GM19467 (cell line): ENCODE measurements at regions not wholly inside any gene's neighbourhood (a gene's known extent, or its start where the extent isn't known, plus 50 kb on each side); places are given as distances from the start of the nearest gene placed in this dataset.

Experiments used
- ATAC-seq: cut with Tn5 transposase; IDR thresholded peaks from one replicate; pipeline ENCODE4 v1.9.1; 2021; ENCODE audit warnings: mild to moderate bottlenecking, moderate library complexity; ENCODE audit not compliant: unreplicated experiment

GRCh38 chr6:121810158-121811032 is 374.9 kb downstream of the GJA1 start:
- no peak for ATAC-seq

- no peak for ATAC-seq
Observed at GRCh38 chr6:121811106-121811505, 375.7 kb downstream of the GJA1 start.

- ATAC-seq: no peak
Observed at GRCh38 chr6:121816361-121816760, 380.9 kb downstream of the GJA1 start.

DNA sequence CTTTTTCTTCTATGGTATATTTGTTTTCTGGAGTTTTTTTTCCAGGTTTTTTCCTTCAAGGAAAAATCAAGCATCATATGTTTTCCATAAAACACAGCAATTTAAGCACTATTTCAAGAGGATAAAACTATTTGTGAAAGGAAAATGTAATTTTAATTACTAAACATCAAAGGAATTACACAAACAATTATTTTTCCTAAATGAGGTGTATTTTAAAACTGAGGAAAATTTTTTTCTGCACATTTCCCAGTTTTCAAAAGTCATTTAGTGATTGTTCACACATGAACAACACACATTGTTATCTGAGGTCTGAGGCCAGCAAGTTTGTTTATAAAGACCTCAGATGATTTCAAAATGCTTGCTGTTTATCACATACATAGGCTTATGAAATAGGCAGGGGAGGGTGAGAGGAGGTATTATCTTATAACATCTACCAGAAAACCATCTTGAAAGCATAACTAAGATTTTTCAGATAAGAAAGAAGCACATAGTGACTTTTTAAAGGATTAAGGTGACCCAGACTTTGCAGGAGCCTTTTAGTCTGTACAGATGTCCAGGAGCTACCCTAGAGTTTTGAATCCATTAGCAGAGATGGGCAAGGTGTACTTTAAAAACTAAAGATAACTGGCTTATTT is 381.6 kb downstream of the GJA1 start:
- ATAC-seq: no peak

GRCh38 chr6:121823437-121823851 is 388.0 kb downstream of the GJA1 start:
- no peak for ATAC-seq

GRCh38 chr6:121826156-121826810 is 390.8 kb downstream of the GJA1 start:
- no peak for ATAC-seq

GRCh38 chr6:121828146-121828886 is 392.9 kb downstream of the GJA1 start:
- ATAC-seq: no peak

DNA sequence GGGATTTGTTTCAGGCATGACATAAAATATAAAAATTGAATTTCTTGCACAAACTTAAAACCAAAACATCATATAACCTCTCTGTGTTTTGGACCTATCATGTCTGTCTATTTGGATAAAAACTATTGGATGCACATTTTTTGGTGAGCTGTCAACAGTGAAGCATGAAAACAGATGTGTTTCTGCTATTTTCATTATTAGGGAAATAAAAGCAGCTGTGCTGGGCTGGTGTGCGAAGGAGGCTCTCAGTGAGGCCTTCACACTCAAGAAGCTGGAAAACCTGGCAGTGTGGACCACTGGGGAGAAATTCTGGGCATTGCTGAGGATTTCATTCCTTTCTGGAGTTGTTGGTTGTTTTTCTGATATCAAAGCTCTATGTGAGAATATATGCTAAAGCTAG is 395.3 kb downstream of the GJA1 start:
- no peak for ATAC-seq

DNA sequence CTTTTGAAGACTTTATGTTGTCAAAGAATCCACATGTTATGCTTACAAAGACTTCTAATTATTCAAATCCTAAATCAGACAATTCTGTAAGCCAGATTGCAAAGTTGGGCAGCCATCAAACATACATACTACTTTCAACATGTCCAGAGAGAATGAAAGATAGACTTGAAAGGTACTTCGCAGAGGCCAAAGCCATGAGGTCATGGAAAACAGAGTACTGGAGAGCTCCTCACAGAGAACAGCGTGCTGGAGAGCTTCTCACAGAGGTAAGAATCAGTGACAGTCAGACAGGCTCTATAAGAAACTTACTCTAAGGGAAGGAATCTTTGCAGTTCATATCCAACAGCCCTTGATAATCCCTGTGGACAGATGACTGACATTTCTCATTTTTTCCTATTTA is 400.2 kb downstream of the GJA1 start:
- no peak for ATAC-seq

DNA sequence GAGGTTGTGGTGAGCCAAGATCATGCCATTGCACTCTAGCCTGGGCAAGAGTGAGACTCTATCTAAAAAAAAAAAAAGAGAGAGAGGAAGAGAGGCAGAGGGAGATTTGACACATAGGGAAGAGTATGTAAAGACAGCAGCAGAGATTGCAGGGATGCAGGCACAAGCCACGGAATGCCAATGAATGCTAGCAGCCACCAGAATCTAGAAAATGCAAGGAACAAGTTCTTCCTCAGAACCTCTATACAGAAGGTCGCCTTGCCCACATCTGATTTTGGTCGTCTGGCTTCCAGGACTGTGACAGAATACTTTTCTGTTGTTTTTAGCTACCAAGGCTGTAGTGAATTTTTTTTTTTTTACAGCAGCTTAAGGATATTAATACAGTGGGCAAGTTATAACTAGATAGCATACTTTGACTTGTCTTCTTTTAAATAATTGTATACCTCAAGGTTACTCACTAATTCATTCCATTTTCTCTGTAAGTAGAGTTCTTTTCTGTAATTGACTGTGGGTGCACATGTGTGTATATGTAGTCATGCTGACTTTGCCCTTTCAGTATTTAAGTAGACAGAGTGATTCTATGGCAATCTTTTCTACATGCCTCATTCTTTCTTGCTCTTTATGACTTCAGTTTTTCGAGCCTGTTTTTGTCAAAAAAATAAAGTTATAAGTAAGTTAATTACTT is 402.2 kb downstream of the GJA1 start:
- ATAC-seq: no peak

DNA sequence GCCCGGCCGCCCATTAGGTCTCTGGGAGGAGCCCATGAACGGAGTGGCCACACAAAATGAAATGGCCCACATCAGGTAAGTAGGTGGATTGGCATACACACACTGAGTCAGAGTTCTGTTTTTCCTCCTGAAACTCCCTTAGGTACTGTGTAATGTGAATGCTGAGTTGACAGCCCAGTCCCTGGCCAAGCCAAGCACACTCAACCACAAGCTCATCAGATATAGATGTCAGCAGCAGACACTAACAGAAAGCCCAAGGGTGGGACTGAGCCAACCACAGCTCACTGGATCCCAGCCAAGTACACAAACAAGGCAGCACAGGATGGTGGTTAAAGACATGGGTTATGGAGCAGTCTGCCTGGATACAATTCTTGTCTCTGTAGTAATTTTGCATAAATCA is 403.4 kb downstream of the GJA1 start:
- no peak for ATAC-seq

DNA sequence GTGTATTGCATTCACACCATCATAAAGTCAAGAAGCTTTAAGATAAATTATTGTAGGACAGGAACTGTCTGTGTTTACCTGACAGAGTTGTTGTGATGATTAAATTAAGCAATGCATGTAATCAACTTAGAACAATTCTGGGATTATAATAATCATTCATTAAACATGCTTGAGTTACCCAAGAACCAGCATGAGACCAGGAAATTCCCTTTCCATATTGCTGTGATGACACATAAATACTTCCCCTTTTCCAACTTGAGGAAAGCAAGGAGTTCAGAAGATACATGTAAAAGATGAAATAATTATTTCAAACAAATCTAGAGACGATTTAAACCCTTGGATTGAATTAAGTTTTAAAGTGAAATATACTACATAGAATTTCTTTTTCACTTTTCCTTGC is 404.4 kb downstream of the GJA1 start:
- no peak for ATAC-seq

GRCh38 chr6:121844898-121845297 is 409.5 kb downstream of the GJA1 start:
- ATAC-seq: no peak

GRCh38 chr6:121847806-121848522 is 412.5 kb downstream of the GJA1 start:
- no peak for ATAC-seq

GRCh38 chr6:121848523-121849255 is 413.2 kb downstream of the GJA1 start:
- ATAC-seq: no peak

DNA sequence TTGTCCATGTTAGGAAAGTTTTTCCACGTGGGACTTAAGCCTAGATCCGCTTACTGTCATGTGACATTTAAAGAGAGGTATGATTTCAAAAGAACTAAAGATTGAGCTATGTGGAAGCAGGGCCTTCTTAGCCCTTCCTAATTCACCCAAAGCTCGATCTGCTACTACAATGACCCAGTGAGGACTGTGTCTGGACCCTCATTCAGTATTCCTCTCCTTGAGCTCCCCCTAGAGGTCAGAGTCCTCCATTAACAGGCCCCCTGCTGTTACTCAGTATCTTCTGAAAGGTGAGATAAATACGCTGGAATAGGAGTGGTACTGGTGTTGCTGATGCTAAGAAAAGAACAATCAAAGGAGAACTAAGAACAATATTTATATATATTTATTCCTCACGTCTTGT is 414.0 kb downstream of the GJA1 start:
- peak; percentile 88 for ATAC-seq

DNA sequence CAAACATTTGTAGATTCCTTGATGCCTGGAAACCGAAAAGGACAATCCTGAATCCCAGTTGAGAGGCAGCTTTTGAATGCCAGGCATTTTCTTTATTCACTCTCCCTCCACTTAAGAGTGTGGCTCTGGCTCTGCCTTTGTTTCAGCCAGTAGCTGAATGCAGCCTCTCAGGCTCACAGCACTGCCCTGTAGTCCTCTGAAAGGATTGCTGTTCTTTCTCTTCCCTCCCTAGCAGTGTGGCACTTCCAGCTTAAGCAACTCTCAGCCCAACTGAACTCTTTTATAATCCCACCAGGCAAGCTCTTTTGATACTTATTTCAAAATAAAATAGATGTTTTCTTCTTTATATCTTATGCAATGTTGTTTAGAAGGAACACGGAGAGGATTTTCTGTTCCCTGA is 415.6 kb downstream of the GJA1 start:
- ATAC-seq: no peak

DNA sequence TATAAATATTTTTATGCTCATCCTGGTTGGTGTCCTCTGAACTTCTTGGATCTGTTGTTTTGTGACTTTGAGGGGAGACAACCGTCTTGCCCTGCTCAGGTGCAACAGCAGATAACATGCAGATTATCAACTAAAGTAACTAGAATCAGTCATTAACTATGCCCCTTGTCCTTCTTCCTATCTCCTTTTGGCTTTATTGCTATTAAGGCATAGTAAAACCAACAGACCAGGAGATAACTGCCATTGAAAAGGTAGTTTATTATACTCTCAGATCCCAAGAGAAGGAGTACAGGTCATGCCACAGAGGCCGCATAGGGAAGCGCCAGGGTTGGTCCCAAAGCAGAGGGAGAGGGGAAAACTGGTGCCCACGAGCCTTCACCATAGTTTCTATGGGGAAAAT is 418.2 kb downstream of the GJA1 start:
- ATAC-seq: no peak

GRCh38 chr6:121855521-121855920 is 420.1 kb downstream of the GJA1 start:
- ATAC-seq: no peak
